HepG2 (cell line): ENCODE measurements at regions not wholly inside any gene's neighbourhood (a gene's known extent, or its start where the extent isn't known, plus 50 kb on each side); places are given as distances from the start of the nearest gene placed in this dataset.

Source experiments
- ATAC-seq: fragments of 200-7000 bp; cut with Tn5 transposase; 3 replicates; pipeline ENCODE4 v1.9.1; 2020; ENCODE audit warnings: mild to moderate bottlenecking, moderate library complexity
- BruUV-seq: library from RNA; stranded (reverse); fragments of 400-500 nt; replicated peaks from 2 replicates; lab custom pipeline; 2021; lab: Mats Ljungman, UMichigan
- CTCF ChIA-PET: fragments of 300-600 bp; formaldehyde crosslinking; extraction: SDS; loops from one replicate; lab custom pipeline; 2021; ENCODE audit warnings: low total read pairs, inconsistent platforms, low intra/inter-chr PET ratio; lab: Yijun Ruan, JAX
- POLR2A ChIA-PET: fragments of 350-600 bp; sonication (Branson Sonifier 250); formaldehyde crosslinking; loops from one replicate; lab custom pipeline; 2020; ENCODE audit warnings: antibody characterized with exemption, inconsistent platforms; lab: Yijun Ruan, JAX
- DNase-seq: peaks from one replicate; pipeline ENCODE4 v3.0.0-alpha.2; 2015; ENCODE audit warnings: low spot score
- FAIRE-seq: peaks from 3 replicates; lab custom pipeline; 2011; peaks lifted over from hg19 to GRCh38; lab: Jason Lieb, UNC
- H2AFZ ChIP-seq: one replicate; pipeline ENCODE4 v1.6.1; 2011; ENCODE audit warnings: low read length, inconsistent platforms
- H3K27ac ChIP-seq: fragments of 300-600 bp; 3 replicates; pipeline ENCODE4 v1.8.0; 2011; ENCODE audit warnings: mixed run types, mild to moderate bottlenecking, mixed read lengths, low read length, inconsistent platforms; ENCODE audit not compliant: insufficient read depth; ENCODE audit errors: extremely low read length
- H3K27me3 ChIP-seq, 2 experiments: fragments of 200-600 bp in 1 of 2; 2 replicates in 1 of 2; 3 replicates in 1 of 2; pipeline versions ENCODE4 v1.6.0 to v1.8.0; 2011; ENCODE audit warnings: low read length in 2 of 2, mild to moderate bottlenecking in 2 of 2, moderate library complexity in 2 of 2, inconsistent platforms in 1 of 2; ENCODE audit not compliant: insufficient read depth in 2 of 2, control insufficient read depth in 1 of 2
- H3K36me3 ChIP-seq, 2 experiments: fragments of 200-600 bp in 1 of 2; replicated peaks in 1 of 2; 2 replicates in 1 of 2; 3 replicates in 1 of 2; pipeline versions ENCODE4 v1.5.1 to v1.8.0; 2011; ENCODE audit warnings: low read length in 2 of 2, inconsistent platforms in 1 of 2; ENCODE audit not compliant: insufficient read depth in 2 of 2, control insufficient read depth in 1 of 2
- H3K4me1 ChIP-seq: 2 replicates; pipeline ENCODE4 v1.5.1; 2012; ENCODE audit warnings: low read length, inconsistent platforms; ENCODE audit not compliant: insufficient read depth
- H3K4me2 ChIP-seq: 2 replicates; pipeline ENCODE4 v1.6.0; 2011; ENCODE audit warnings: low read depth, low read length, inconsistent platforms
- H3K4me3 ChIP-seq, 3 experiments: fragments of 200-600 bp in 1 of 3; sonication (generic), shearing (Covaris generic) in 1 of 3; replicated peaks in 1 of 3; 2 replicates each; pipeline ENCODE4 v1.5.1; 2011 to 2016; ENCODE audit warnings: low read length in 3 of 3, inconsistent platforms in 2 of 3, low read depth in 2 of 3, mild to moderate bottlenecking in 2 of 3, control low read depth in 1 of 3, mixed read lengths in 1 of 3; ENCODE audit not compliant: insufficient read depth in 1 of 3
- H3K79me2 ChIP-seq: one replicate; pipeline ENCODE4 v1.6.1; 2011; ENCODE audit warnings: low read length, inconsistent platforms; ENCODE audit not compliant: insufficient read depth
- H3K9ac ChIP-seq: 2 replicates; pipeline ENCODE4 v1.6.0; 2011; ENCODE audit warnings: mild to moderate bottlenecking, low read depth, low read length, inconsistent platforms; ENCODE audit not compliant: insufficient read depth
- H3K9me3 ChIP-seq: 2 replicates; pipeline ENCODE4 v1.5.1; 2012; ENCODE audit warnings: mild to moderate bottlenecking, low read length
- H4K20me1 ChIP-seq: 2 replicates; pipeline ENCODE4 v1.6.0; 2011; ENCODE audit warnings: inconsistent platforms, mild to moderate bottlenecking, low read length, moderate library complexity; ENCODE audit not compliant: insufficient read depth
- GATAD2A ChIP-seq: IDR thresholded peaks from 2 replicates; pipeline ENCODE4 v1.6.1; 2016
- HBP1 ChIP-seq: IDR thresholded peaks from 2 replicates; pipeline ENCODE4 v1.6.1; 2016; ENCODE audit warnings: low read depth, control low read depth
- MXD1 ChIP-seq: sonication (generic); formaldehyde crosslinking; IDR thresholded peaks from 2 replicates; pipeline ENCODE4 v1.4.0; 2020; ENCODE audit warnings: mild to moderate bottlenecking, missing genetic modification reagents
- PRMT3 ChIP-seq: sonication (generic); formaldehyde crosslinking; IDR thresholded peaks from 2 replicates; pipeline ENCODE4 v1.8.1; 2022; ENCODE audit warnings: low read depth, mild to moderate bottlenecking, moderate library complexity, missing genetic modification reagents, borderline replicate concordance
- SIX4 ChIP-seq: sonication (generic); formaldehyde crosslinking; IDR thresholded peaks from 2 replicates; pipeline ENCODE4 v1.4.0; 2020; ENCODE audit warnings: missing genetic modification reagents
- ZBTB44 ChIP-seq: sonication (generic); formaldehyde crosslinking; IDR thresholded peaks from 2 replicates; pipeline ENCODE4 v1.4.0; 2020; ENCODE audit warnings: missing genetic modification reagents
- ZNF224 ChIP-seq: sonication (generic); formaldehyde crosslinking; IDR thresholded peaks from 2 replicates; pipeline ENCODE4 v1.5.0; 2020; ENCODE audit warnings: mild to moderate bottlenecking, missing genetic modification reagents
- ZNF441 ChIP-seq: sonication (generic); formaldehyde crosslinking; IDR thresholded peaks from 2 replicates; pipeline ENCODE4 v1.7.0; 2021; ENCODE audit warnings: missing genetic modification reagents, borderline replicate concordance
- ZNF609 ChIP-seq: sonication (generic); formaldehyde crosslinking; IDR thresholded peaks from 2 replicates; pipeline ENCODE4 v1.4.0; 2020; ENCODE audit warnings: mild to moderate bottlenecking, missing genetic modification reagents, borderline replicate concordance
- ZSCAN22 ChIP-seq: sonication (generic); formaldehyde crosslinking; IDR thresholded peaks from 2 replicates; pipeline ENCODE4 v1.4.0; 2020; ENCODE audit warnings: mild to moderate bottlenecking, missing genetic modification reagents
- WGBS: methylation state at CpG from one replicate; pipeline ENCODE4 v1.1.6; 2017; ENCODE audit warnings: low lambda C conversion rate; 5-methylcytosine and 5-hydroxymethylcytosine counted together
- in situ Hi-C: cut with HindIII; loops from 2 replicates; pipeline ENCODE4 v1.10.0; 2017; ENCODE audit warnings: low pct_unique_long_range_greater_than_20kb; ENCODE audit not compliant: extremely low pct_ligation_motif_present
- intact Hi-C: fragments of 100-400 bp; cut with micrococcal nuclease; formaldehyde crosslinking; loops from one replicate; pipeline ENCODE4 v1.10.0; 2022; ENCODE audit not compliant: unreplicated experiment
- TF ChIP-seq, protein P1 (sequence below): sonication (generic); formaldehyde crosslinking; conservative IDR thresholded peaks from 2 replicates; pipeline ENCODE4 v1.4.0; 2020; ENCODE audit warnings: missing genetic modification reagents

- Histone ChIP-seq H3K36me3 (no peaks in the 10 kb centered on the region), H3K27ac (no peak overlapping the region), H3K9ac (no peak overlapping the region), H3K79me2 (no peaks in the 10 kb centered on the region), H3K27me3 (peaks cover 9 to 59% of the 10 kb centered on the region in 2 experiments; a peak in 4 of 5 replicates), H2AFZ (no peak overlapping the region), H3K4me1 (no peaks in the 10 kb centered on the region), H3K4me3 (no peak overlapping the region), H4K20me1 (no peaks in the 10 kb centered on the region), H3K4me2 (no peak overlapping the region), H3K9me3 (no peaks in the 10 kb centered on the region)
- POLR2A ChIA-PET, result no interaction called here
- BruUV-seq, result no TSS peak
- no peak for ATAC-seq
- no peak for DNase-seq
- intact Hi-C loops, result no loop called here
- FAIRE-seq, result no peak
- in situ Hi-C loops, result no loop called here
- CTCF ChIA-PET, result no interaction called here
- WGBS, result 22% methylated on average over 9 of the region's 9 CpGs
- TF ChIP-seq SIX4 (CRISPR knock-in tag) (no peak), GATAD2A (CRISPR knock-in tag) (no peak), ZNF609 (CRISPR knock-in tag) (no peak), ZNF224 (CRISPR knock-in tag) (no peak), PRMT3 (CRISPR knock-in tag) (no peak), ZSCAN22 (no peak), ZBTB44 (CRISPR knock-in tag) (no peak), HBP1 (no peak), ZNF441 (CRISPR knock-in tag) (no peak), MXD1 (no peak)
- TF ChIP-seq, protein P1, sequence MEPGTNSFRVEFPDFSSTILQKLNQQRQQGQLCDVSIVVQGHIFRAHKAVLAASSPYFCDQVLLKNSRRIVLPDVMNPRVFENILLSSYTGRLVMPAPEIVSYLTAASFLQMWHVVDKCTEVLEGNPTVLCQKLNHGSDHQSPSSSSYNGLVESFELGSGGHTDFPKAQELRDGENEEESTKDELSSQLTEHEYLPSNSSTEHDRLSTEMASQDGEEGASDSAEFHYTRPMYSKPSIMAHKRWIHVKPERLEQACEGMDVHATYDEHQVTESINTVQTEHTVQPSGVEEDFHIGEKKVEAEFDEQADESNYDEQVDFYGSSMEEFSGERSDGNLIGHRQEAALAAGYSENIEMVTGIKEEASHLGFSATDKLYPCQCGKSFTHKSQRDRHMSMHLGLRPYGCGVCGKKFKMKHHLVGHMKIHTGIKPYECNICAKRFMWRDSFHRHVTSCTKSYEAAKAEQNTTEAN (CRISPR knock-in tag), result no peak
Measured at GRCh38 chr9:135188681-135189151, 101.2 kb downstream of the OLFM1 start.
